Stimulated activated naive CD4-positive, alpha-beta T cell treated with Interleukin-2 at 50 U/mL for 16 hours (primary cell): ENCODE measurements at regions not wholly inside any gene's neighbourhood (a gene's known extent, or its start where the extent isn't known, plus 50 kb on each side); places are given as distances from the start of the nearest gene placed in this dataset.

Experiments
- DNase-seq: peaks from one replicate; lab custom pipeline; 2025; lab: John Stamatoyannopoulos, UW

DNA sequence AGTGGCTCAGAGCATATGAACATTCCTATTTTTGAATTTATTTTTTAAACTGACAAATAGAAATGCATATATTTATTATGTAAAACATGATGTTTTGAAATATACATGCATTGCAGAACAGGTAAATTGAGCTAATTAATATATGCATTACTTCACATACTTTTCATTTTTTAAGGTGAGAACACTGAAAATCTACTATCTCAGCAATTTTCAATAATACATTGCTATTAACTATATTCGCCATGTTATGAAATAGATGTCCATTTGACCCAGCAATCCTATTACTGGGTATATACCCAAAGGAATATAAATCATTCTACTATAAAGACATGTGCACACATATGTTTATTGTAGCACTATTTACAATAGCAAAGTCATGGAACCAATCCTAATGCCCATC, 717.7 kb upstream of the PIK3C3 start:
- DNase-seq: no peak

DNA sequence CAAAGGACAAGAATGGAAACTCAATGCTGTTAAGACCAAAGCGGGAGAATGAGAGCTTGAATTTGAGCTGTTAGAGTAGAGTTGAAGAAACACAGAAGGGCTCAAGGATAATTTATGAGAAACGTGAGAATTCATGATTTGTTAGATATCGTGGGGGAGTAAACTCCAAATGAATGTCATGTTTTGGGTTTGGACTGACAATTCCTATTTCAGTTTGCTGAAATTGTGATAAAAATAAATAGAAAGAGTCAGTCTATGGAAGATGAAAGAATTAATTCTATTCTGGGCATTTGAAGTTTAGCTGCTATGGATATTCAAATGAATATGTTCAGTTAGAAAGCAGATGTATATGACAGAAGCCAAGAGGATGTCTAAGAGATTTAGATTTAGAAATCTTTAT, 723.4 kb upstream of the PIK3C3 start:
- DNase-seq: no peak

DNA sequence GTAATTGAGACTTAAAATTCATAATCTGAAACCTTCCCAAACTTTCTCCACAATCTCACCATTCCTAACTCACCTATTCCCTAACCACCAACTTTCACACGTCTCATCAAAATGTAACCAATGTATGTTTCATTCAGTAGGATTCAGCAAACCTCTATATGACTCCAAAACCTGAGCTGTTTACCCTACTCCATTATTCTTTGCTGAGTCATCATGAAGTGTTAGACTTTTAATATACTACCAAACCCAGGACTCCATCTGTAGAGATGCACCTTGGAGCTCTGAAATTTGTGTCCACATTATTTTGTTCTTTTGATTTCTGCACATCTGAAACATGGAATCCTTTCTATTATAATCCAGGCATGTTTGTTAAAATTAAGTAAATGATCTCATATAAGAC, 727.0 kb upstream of the PIK3C3 start:
- no peak for DNase-seq

DNA sequence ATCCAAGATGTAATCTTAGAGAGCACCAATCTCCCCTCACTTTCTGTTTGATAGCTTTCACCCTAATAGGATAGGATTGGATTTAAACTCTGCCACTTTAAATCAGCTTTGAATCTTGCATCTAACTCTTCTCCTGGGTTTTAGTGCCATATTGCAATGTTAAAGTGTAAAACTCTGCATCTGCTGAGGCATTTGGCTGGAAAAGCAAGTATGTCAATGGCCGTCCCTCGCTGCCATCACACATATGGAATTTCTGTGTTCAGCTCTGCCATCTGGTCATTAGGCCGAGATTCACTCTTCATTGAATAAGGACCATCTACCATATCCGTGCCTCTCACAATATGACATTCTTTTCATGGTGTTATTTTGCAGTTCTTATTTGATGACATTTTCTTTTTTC, 728.1 kb upstream of the PIK3C3 start:
- DNase-seq: no peak

DNA sequence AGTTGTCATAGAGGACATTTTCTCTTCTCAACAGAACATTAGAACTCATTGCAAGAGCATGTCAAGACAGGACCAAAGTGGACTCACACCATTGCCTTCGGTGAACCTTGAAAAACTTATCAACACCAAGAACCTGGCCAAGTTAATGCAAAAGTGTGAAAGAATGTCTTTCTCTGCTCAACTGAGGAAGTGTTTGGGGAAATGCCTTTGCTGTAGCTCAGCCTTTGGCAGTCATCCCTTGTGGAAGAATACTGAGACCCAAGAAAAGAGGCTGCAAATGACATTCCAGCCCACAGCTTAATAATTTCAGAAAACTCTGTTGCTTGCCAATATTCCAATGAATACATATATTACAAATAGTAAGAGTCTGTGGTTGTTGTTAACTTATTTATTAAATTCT, 728.8 kb upstream of the PIK3C3 start:
- no peak for DNase-seq

DNA sequence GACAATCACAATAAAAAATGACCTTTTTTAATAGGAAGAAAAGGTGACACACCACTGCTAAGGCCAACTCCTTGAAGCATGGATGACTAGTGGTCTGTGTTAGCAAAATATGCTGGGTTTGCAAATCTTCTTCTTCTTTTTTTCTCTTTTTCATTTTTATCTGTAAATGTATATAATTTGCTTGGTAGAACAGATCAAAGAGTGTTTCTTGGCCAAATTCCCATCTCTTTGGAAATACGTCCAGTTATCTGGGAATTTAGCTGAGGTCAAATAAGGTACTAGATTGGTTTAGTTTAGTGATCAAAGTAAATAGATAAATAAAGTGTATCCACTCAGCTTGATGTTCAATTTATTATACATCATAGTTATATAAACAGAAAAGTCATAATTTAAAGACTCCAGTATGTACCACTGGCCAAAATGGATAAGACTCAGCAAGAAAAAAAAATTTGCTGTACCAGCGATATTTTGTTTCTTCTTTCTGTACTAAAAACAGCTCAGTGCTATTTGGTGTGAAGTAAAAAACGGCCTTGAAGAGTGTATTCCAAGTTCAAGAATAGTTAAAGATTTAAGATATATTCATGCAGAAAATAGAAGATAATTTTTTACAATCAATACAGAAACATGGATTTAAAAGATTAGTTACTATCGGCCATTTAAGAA, 738.6 kb upstream of the PIK3C3 start:
- no peak for DNase-seq

DNA sequence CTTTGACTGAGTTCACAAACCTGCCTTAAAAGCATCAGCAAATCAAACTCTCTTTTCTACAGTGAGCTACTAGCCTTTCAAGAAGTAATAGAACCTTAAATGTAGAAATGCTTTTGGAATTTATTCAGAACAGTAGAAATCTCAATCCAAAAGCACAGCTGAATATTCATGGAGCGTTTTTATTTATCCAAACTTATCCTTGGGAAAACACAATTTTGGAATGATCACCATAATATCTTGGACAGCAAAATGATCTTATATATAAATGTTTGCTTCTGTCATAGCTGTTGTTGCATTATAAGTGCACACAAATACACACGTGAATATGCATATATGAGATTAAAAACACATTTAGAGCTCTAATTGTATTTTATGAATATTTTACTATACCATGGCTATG, 747.3 kb upstream of the PIK3C3 start:
- DNase-seq: no peak

DNA sequence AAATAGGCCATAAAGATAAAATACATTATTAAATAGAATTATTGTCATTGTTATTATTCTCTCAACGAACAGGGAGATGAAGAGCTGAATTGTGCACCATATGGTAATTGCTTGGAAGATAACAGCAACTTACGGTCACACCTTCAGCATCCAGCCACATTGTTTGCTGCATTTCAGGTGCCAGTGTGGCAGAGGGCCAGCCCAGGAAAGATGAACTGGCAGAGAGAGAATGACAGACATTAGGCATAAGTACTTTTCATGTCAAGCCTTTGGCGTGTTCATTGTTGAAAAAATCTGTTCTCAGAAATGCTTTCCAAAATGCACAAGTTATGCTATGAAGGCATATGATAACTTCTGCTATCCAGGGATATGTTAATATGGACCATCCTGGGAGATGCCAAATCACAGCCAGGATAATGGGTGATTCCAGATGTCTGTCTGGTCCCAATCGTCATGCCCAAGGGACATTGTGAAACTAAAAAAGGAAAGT, 748.6 kb upstream of the PIK3C3 start:
- no peak for DNase-seq

DNA sequence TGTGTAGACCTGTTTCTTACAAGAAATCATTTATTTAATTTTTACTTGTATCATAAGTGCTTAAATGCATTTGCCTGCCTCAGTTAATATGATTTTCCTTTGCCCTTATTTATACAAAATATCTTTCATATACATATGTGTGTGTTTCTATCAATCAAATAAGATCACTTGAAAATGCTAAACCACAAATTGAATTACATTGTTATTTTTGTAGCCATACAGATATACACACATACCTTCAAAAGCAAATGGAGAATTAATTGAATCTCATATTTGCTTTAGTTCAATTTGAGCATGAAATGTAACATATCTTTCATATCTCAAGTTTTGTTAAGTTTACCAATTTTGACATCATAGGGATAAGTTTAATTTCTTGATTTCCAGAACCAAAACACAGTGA, 755.8 kb upstream of the PIK3C3 start:
- no peak for DNase-seq

DNA sequence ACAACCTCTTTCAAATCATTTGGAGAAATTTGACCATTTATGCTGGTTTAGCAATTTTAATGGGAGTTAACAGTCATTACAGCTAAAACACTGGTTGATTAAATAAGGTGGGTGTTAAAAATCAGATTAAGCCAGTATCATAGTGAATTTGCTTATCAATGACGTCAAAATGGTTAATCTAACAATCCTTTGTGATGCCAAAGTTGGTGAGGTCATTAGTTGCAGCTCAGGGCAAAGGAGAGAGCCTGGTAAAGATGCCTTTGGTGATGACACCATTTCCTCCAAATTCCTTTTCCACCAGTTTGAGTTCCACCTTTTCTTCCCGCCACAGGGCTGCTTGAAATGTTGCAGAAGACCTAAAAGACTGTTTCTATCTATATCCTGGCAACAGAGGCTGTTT, 757.1 kb upstream of the PIK3C3 start:
- DNase-seq: no peak

DNA sequence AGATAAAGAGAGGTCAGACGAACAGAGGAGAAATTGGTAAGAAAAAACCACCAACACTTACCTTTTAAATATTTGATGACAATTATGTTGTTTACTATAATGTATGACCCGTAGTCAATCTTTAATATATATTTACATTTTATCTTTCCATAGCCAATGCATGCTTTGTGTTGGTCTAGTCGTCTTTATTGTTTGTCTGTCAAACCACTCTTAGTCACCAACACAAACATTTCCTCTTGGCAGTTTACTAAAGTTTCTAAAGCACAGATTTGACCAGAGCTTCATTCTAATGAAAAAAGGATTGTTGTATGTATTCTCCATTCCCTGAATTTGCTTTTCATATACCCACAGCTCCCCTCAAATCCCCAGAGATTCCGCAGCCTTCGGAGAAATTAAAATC, 784.7 kb upstream of the PIK3C3 start:
- no peak for DNase-seq

DNA sequence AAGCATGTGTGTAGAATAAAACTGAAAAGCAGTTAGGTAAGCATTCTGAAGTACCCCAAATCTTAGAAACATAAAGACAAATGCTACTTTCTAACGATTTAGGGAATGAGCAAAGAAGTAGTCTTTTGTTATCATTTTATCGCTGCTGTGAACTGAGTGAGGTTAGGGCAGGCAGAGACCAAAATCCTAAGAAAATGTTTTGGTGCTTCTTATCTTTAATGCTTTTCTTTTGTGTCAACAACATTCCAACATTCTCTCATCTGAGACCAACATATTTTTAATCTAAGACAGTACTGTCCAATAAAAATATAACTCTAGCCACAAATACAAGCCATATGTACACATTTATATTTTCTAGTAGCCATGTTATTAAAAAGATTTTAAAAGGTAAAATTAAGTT, 789.4 kb upstream of the PIK3C3 start:
- no peak for DNase-seq

DNA sequence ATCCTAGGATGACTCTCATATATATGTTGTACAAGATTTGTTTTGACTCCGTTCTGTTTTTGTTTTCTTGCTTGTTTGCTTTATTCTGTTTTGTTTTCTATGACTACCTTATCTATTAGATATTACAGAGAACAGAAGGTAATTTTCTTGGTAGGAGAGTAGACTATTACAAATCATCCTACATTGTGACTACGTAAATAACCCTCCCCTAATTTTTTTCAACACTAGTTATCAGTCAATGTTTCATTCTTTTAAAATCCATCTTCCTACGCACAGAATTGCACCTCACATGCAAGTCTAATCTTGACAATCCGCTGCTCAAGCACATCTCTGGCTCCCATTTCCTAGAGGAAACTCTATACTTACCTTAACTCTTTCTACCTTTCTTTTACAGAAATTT, 792.3 kb upstream of the PIK3C3 start:
- DNase-seq: no peak

DNA sequence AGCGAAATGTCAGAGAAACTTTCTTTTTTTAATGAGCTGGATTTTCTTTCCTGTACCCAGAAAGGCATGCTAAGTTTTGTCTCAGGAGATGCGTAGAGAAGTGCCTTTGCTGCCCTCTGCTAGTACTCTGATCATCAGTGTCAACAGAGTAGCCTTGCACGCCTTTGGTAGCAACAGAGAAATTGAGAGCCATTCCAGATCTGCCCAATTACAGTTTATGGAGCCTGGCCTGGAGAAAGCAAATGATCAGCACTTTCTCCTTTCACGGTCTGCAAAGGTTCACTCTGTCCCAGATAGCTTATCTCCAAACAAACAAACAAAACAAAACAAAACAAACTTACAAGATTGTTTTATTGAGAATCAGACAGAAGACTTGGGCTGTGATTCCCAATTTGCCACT, 792.8 kb upstream of the PIK3C3 start:
- DNase-seq: no peak

DNA sequence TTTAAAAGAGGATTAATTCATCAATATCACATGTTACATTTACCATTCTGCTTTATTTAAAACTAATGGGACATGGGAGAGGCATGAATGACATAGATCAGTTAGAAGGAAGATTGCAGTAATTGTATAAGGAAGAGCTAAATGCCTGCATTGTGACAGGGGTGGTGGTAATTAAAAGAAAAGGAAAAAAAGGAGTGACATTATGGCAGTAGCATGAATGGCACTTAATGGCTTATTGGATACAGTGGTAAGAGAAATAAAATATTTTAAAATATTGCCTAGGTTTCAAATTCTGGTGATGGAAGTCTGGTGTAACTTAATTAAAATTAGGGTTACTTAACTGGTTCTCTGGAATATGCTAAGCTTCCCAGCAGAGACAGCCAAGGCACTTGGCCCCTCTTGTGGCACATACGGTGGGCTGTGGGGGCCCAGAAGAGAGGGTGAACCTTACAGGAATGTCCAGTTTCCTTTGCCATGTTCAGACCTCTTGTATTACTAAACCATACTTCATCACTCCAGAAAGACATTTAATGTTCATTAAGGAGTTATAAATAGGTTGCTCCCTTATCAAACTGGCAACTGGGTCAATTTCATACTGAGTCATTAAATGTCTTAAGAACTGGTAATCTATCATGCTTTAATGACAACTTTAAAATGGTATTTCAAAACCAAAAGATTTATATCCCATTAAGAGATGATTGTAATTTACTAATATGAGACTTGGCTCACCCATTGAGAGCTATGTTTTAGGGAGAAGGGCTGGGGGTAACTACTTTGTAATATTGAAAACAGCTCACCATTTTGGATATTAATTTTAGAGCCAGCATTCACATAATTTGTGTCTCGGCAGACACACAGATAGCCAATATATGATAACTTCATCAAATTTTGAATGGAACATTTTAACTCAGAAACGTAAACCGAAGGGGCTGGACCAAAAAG, 798.9 kb upstream of the PIK3C3 start:
- no peak for DNase-seq

DNA sequence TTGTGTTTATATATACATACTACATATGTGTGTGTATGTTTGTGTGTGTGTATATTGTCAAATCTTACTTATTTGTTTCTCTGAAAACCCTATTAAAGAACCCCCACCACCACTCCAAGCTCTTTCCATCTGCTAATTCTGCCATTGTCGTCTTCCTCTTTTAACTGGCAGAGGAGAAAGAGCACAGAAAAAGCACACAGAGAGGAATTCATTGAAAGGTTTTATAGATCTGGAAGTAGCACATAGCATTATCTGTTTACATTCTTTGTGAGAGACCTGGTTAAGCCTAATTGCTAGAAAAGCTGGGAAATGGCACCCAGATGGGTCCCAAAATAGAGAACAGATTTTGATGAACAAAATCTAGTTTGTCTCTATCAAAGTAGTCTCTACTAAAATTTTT, 800.0 kb upstream of the PIK3C3 start:
- no peak for DNase-seq

DNA sequence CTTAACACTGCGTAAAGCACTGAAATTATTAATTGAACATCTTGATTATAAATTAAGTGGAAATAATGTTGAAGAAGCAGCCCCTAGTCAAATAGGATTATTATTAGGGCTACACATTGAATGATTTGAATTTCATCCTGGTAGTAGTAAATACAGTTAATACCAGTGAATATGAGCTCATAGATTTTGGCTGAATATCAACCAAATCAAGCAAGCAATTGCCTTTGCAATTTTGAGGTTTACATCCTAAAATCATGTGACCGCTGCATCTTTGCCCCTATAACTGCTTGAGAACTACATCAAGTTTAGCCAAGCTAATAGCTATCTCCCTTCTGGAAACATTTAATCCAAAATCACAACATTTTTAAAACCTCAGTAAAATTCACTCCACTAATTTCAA, 801.2 kb upstream of the PIK3C3 start:
- DNase-seq: no peak

DNA sequence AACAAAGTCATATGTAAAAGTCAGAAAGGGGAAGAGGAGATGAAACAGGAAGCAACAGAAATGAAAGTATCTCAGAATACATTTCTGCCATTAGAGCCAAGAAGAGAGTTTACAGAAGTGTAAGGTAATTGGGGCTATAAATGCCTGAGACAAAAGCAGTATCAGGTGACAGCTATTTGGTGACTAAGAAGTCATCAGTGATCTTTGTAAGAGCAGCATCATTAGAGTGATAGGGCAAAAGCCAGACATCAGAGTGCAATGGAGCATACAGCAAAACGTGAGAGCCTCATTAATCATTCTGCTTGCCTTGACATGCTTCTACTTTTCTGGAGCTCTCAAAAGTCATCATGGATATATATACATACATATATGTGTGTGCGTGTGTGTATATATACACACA, 804.7 kb upstream of the PIK3C3 start:
- no peak for DNase-seq

DNA sequence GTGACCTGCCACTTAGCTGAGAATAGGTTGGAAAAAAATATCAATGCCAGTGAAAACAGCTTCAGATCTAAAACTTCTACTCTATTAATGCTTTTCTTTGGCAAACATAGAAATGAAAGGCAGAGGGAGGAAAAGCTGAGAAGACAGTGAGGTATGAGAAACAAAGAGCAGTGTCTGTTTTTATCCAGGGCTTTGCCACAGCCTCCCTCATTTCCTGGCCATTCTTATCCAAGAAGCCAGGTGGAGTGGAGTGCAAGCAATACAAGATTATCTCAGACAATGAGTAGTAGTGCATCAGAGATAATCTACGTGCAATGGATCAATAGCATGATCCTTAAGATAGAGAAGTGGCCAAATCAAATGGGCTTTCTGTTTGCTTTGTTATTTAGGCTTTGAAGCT, 808.7 kb upstream of the PIK3C3 start:
- no peak for DNase-seq

DNA sequence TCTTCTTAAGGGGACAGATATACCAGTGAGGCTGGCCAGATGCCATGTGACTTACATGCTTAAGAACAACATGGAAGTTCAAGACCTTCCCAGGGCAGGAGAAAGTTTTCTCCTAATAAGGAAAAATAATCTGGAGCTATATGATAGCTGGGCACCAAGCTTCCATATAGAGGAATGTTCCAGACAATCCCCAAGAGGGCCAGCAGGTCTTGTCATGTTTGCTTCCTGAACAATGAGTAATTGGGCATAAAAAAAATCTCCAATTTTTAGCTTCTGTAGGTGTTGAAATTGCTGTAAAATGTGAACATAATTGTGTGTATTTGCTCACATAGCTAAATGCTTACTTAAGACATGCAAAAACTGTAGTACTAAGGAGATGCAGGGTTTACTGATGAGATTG, 809.5 kb upstream of the PIK3C3 start:
- no peak for DNase-seq

DNA sequence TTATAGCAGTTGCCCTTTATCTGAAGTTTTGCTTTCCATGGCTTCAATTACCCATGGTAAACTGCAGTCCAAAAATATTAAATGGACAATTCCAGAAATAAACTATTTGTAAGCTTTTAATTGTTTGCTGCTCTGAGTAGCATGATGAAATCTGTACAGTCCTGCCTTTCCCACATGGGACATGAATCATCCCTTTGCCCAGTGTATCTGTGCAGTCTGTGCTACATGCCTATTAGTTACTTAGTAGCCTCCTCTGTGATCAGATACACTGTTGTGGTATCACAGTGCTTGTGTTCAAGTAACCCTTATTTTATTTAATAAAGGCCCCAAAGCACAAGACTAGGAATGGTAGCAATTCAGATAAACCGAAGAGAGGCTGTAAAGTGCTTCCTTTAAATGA, 810.6 kb upstream of the PIK3C3 start:
- no peak for DNase-seq

DNA sequence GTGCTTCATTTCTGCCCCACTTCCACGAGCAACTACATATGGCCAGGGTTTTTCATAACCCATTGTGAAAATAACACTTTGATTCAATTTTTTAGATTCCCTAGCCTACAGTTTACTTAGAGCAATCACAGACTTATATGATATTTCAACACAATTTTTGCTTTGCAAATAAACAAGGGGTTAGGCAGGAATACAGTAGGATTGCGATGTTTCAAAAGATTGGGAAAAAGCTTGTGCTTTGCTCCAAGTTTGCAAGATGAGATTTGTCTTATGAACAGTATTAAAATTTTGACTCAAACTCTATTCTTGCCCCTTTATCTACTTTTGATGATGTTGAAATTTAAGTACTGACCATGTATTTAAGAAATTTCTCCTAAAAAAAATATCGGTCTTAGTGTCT, 814.5 kb upstream of the PIK3C3 start:
- no peak for DNase-seq

DNA sequence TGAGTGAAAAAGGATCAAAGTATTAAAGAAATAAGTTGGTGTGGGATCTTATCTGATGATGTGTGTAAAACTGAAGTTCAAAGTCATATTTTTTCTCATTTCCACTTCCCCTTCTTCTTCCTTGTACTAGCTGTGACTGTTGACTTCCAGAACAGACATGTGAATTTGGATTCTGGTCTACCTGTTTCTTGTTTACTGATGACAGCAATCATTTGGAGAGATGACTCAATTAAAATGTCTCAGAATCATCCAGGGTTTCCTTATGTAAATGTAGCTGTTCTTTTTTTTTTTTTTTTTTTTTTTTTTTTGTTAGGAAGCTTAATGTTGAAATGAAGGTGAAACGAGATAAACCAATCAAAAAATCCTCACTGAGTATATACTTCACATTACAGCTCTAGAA, 819.9 kb upstream of the PIK3C3 start:
- no peak for DNase-seq

DNA sequence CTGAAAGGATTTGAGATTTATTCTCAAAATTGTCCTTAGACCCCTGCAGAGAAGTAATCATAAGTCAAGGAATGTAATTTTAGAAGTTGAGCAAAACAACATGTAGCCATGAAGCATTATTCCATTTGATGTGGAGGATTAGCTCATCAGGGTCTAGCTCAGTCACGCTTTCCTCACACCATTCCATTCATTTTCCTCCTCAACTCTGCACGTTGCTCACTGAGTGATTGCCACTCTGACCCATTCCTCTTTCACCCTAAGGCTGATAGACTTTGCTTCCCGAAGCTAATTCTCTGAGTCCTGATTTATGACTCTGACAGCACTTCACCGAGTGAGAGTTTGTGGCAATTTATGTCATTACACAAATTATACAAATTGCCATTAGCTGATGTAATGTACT, 820.6 kb upstream of the PIK3C3 start:
- no peak for DNase-seq
